SK-N-SH (cell line): ENCODE measurements at regions not wholly inside any gene's neighbourhood (a gene's known extent, or its start where the extent isn't known, plus 50 kb on each side); places are given as distances from the start of the nearest gene placed in this dataset.

ENCODE experiments used
- CTCF ChIA-PET: fragments of 300-600, 350-600 bp; formaldehyde crosslinking; extraction: SDS; loops from one replicate; lab custom pipeline; 2021; lab: Yijun Ruan, JAX
- POLR2A ChIA-PET: fragments of 350-600 bp; sonication (Branson Sonifier 250); formaldehyde crosslinking; extraction: SDS; loops from one replicate; lab custom pipeline; 2020; ENCODE audit warnings: antibody characterized with exemption, inconsistent platforms; lab: Yijun Ruan, JAX
- DNase-seq: peaks from one replicate; pipeline ENCODE4 v3.0.0; 2012
- H2AFZ ChIP-seq: fragments of 200-600 bp; sonication (generic); 2 replicates; pipeline ENCODE4 v1.8.1; 2016; ENCODE audit warnings: antibody characterized with exemption, mild to moderate bottlenecking, low read depth
- H3F3A ChIP-seq: fragments of 200-600 bp; sonication (generic); replicated peaks from 2 replicates; pipeline ENCODE3; 2016; ENCODE audit warnings: antibody characterized with exemption, mild to moderate bottlenecking; ENCODE audit not compliant: insufficient read depth
- H3K27ac ChIP-seq, 2 experiments: fragments of 200-500 bp in 1 of 2; fragments of 200-600 bp in 1 of 2; sonication (Bioruptor generic) in 1 of 2; sonication (generic), shearing (Covaris generic) in 1 of 2; 2 replicates each; pipeline versions ENCODE4 v1.5.1 to v1.6.1; 2014 to 2016; ENCODE audit warnings: low read depth in 2 of 2, inconsistent platforms in 1 of 2, low read length in 1 of 2, mild to moderate bottlenecking in 1 of 2, mixed read lengths in 1 of 2
- H3K27me3 ChIP-seq: fragments of 200-600 bp; sonication (generic), shearing (Covaris generic); 2 replicates; pipeline ENCODE4 v1.6.1; 2016; ENCODE audit warnings: mixed run types; ENCODE audit not compliant: insufficient read depth
- H3K36me3 ChIP-seq, 2 experiments: fragments of 200-500 bp in 1 of 2; fragments of 200-600 bp in 1 of 2; sonication (Bioruptor generic) in 1 of 2; sonication (generic) in 1 of 2; replicated peaks in 1 of 2; 2 replicates each; pipeline versions ENCODE3 to v1.5.1; 2014 to 2016; ENCODE audit warnings: low read length in 1 of 2, mild to moderate bottlenecking in 1 of 2; ENCODE audit not compliant: insufficient read depth in 2 of 2, control insufficient read depth in 1 of 2
- H3K4me1 ChIP-seq, 2 experiments: fragments of 200-500 bp in 1 of 2; fragments of 200-600 bp in 1 of 2; sonication (Bioruptor generic) in 1 of 2; sonication (generic), shearing (Covaris generic) in 1 of 2; 2 replicates each; pipeline versions ENCODE4 v1.5.1 to v1.6.1; 2014 to 2016; ENCODE audit warnings: low read depth in 1 of 2, low read length in 1 of 2, mixed run types in 1 of 2; ENCODE audit not compliant: insufficient read depth in 2 of 2, control insufficient read depth in 1 of 2
- H3K4me2 ChIP-seq: fragments of 200-600 bp; sonication (generic), shearing (Covaris generic); 2 replicates; pipeline ENCODE4 v1.6.1; 2017; ENCODE audit warnings: mixed run types
- H3K4me3 ChIP-seq, 2 experiments: fragments of 200-500 bp in 1 of 2; fragments of 200-600 bp in 1 of 2; sonication (Bioruptor generic) in 1 of 2; sonication (generic), shearing (Covaris generic) in 1 of 2; 2 replicates each; pipeline versions ENCODE4 v1.5.1 to v1.8.1; 2014 to 2016; ENCODE audit warnings: low read depth in 2 of 2, inconsistent platforms in 1 of 2, low read length in 1 of 2, mild to moderate bottlenecking in 1 of 2, mixed read lengths in 1 of 2, moderate library complexity in 1 of 2
- H3K79me2 ChIP-seq: fragments of 200-600 bp; sonication (generic); 2 replicates; pipeline ENCODE4 v1.8.1; 2017; ENCODE audit warnings: mild to moderate bottlenecking; ENCODE audit not compliant: insufficient read depth
- H3K9ac ChIP-seq: fragments of 200-600 bp; sonication (generic); 2 replicates; pipeline ENCODE4 v1.6.1; 2017; ENCODE audit warnings: mixed run types
- H3K9me2 ChIP-seq: fragments of 200-600 bp; sonication (generic); 2 replicates; pipeline ENCODE4 v1.6.1; 2017; ENCODE audit warnings: mixed run types
- H3K9me3 ChIP-seq: fragments of 200-600 bp; sonication (generic); 2 replicates; pipeline ENCODE4 v1.6.1; 2017; ENCODE audit warnings: mixed run types, mild to moderate bottlenecking, moderate library complexity
- H4K20me1 ChIP-seq: fragments of 200-600 bp; sonication (generic); 2 replicates; pipeline ENCODE4 v1.6.1; 2017; ENCODE audit warnings: mild to moderate bottlenecking, mixed run types; ENCODE audit not compliant: insufficient read depth
- EP300 ChIP-seq, 2 experiments: IDR thresholded peaks; 2 replicates each; pipeline versions ENCODE4 v1.4.0 to v1.6.1; 2012; ENCODE audit warnings: borderline replicate concordance in 1 of 2, low read depth in 1 of 2, low read length in 1 of 2
- IRF3 ChIP-seq: fragments of 150-350 bp; IDR thresholded peaks from 2 replicates; pipeline ENCODE4 v1.6.1; 2016; ENCODE audit warnings: mild to moderate bottlenecking, low read depth, low read length
- JUND ChIP-seq: IDR thresholded peaks from 2 replicates; pipeline ENCODE4 v1.4.0; 2012
- MEF2A ChIP-seq: IDR thresholded peaks from 2 replicates; pipeline ENCODE4 v1.4.0; 2012; ENCODE audit warnings: low read depth, borderline replicate concordance
- NFIC ChIP-seq: IDR thresholded peaks from 2 replicates; pipeline ENCODE4 v1.4.0; 2012; ENCODE audit warnings: borderline replicate concordance
- NRF1 ChIP-seq: IDR thresholded peaks from 2 replicates; pipeline ENCODE4 v1.6.1; 2012; ENCODE audit warnings: low read depth, mild to moderate bottlenecking, low read length
- RAD21 ChIP-seq: IDR thresholded peaks from 2 replicates; pipeline ENCODE4 v1.6.1; 2012; ENCODE audit warnings: mild to moderate bottlenecking, low read length
- RFX5 ChIP-seq: IDR thresholded peaks from 2 replicates; pipeline ENCODE4 v1.6.1; 2012; ENCODE audit warnings: mild to moderate bottlenecking, improper control_type of control experiment, low read length
- TEAD4 ChIP-seq: IDR thresholded peaks from 2 replicates; pipeline ENCODE4 v1.4.0; 2012; ENCODE audit warnings: mild to moderate bottlenecking, borderline replicate concordance; ENCODE audit not compliant: insufficient read depth
- YY1 ChIP-seq: IDR thresholded peaks from 2 replicates; pipeline ENCODE4 v1.4.0; 2012; ENCODE audit warnings: low read depth, mild to moderate bottlenecking
- ZBTB33 ChIP-seq: IDR thresholded peaks from 2 replicates; pipeline ENCODE4 v1.4.0; 2012; ENCODE audit warnings: low read depth, borderline replicate concordance
- WGBS: methylation state at CpG from one replicate; pipeline ENCODE4 v1.1.6; 2017; ENCODE audit warnings: low lambda C conversion rate; 5-methylcytosine and 5-hydroxymethylcytosine counted together
- TF ChIP-seq, protein P1 (sequence below): fragments of 150-350 bp; IDR thresholded peaks from 2 replicates; pipeline ENCODE4 v1.6.1; 2017; ENCODE audit warnings: antibody characterized with exemption, low read length, low read depth, borderline replicate concordance
- TF ChIP-seq, protein P2 (sequence below): fragments of 200-600 bp; sonication (generic); IDR thresholded peaks from 2 replicates; pipeline ENCODE4 v1.6.1; 2017; ENCODE audit warnings: antibody characterized with exemption, mild to moderate bottlenecking, moderate library complexity

GRCh38 chr21:34017039-34017961 lies 56.1 kb upstream of the MRPS6 start:
- no peaks in the 10 kb centered on the region for H3K36me3 ChIP-seq
- no peaks in the 10 kb centered on the region for H3K79me2 ChIP-seq
- H3K27ac ChIP-seq: no peak overlapping the region
- no peaks in the 10 kb centered on the region for H3K9me3 ChIP-seq
- no peaks in the 10 kb centered on the region for H3F3A ChIP-seq
- H2AFZ ChIP-seq: no peak overlapping the region
- no peaks in the 10 kb centered on the region for H3K27me3 ChIP-seq
- peaks cover 0 to 3% of the 10 kb centered on the region in 2 experiments; a peak in 1 of 4 replicates for H3K4me1 ChIP-seq
- H3K9me2 ChIP-seq: no peaks in the 10 kb centered on the region
- DNase-seq: no peak
- CTCF ChIA-PET: interaction anchor here (1.0 kb wide), 1 partner anchor 48 kb away, joined by 3 read pairs; no protein-coding TSS in a partner anchor
- no peak overlapping the region for H3K9ac ChIP-seq
- no peak overlapping the region for H3K4me2 ChIP-seq
- H4K20me1 ChIP-seq: no peaks in the 10 kb centered on the region
- no peak overlapping the region for H3K4me3 ChIP-seq
- POLR2A ChIA-PET: no interaction called here
- TF ChIP-seq TEAD4 (no peak), RFX5 (no peak), NRF1 (no peak), NFIC (no peak), RAD21 (no peak), IRF3 (no peak), JUND (no peak), YY1 (no peak), MEF2A (no peak), EP300 (IDR thresholded peaks at IDR 0.05; ENCODE audit: borderline replicate concordance in 1 of 2, low read depth in 1 of 2, low read length in 1 of 2) (no peak), ZBTB33 (no peak)
- TF ChIP-seq, protein P1, sequence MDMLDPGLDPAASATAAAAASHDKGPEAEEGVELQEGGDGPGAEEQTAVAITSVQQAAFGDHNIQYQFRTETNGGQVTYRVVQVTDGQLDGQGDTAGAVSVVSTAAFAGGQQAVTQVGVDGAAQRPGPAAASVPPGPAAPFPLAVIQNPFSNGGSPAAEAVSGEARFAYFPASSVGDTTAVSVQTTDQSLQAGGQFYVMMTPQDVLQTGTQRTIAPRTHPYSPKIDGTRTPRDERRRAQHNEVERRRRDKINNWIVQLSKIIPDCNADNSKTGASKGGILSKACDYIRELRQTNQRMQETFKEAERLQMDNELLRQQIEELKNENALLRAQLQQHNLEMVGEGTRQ: no peak
- TF ChIP-seq, protein P2, sequence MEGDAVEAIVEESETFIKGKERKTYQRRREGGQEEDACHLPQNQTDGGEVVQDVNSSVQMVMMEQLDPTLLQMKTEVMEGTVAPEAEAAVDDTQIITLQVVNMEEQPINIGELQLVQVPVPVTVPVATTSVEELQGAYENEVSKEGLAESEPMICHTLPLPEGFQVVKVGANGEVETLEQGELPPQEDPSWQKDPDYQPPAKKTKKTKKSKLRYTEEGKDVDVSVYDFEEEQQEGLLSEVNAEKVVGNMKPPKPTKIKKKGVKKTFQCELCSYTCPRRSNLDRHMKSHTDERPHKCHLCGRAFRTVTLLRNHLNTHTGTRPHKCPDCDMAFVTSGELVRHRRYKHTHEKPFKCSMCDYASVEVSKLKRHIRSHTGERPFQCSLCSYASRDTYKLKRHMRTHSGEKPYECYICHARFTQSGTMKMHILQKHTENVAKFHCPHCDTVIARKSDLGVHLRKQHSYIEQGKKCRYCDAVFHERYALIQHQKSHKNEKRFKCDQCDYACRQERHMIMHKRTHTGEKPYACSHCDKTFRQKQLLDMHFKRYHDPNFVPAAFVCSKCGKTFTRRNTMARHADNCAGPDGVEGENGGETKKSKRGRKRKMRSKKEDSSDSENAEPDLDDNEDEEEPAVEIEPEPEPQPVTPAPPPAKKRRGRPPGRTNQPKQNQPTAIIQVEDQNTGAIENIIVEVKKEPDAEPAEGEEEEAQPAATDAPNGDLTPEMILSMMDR: no peak
- TF ChIP-seq, all 33 proteins: peak for 0
- 65% methylated on average over 5 of the region's 5 CpGs for WGBS
